ENCODE measurements at regions not wholly inside any gene's neighbourhood (a gene's known extent, or its start where the extent isn't known, plus 50 kb on each side); places are given as distances from the start of the nearest gene placed in this dataset.

DNA sequence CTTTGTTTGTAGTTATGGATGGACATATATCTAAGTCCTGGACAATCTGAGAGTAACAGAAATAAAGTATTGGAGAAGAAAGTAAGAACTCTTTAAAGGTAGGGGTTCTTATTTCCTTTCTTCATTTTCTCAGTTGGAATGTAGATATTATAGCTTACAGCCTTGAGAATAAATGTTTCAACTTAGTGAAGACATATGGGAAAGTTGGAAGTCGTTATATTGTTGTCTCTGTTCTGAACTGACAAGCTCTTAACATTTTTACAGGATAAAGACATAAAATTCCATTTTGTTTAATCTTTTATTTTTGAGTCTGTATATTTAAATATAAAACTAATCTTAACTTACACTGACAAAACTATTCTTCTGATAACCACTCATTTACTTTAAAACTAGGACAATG lies 2187.5 kb upstream of the ACO1 start:
- intact Hi-C loops (cut with DNase I): no loop called here

GRCh38 chr9:30197453-30197852 lies 2187.0 kb upstream of the ACO1 start:
- H3K36me3 ChIP-seq: no peaks in the 10 kb centered on the region
- H3K27me3 ChIP-seq: no peaks in the 10 kb centered on the region
- no peaks in the 10 kb centered on the region for H3K4me1 ChIP-seq
- H3K27ac ChIP-seq: no peak overlapping the region
- no peak for DNase-seq (ENCODE audit: low spot score in 2 of 2)
- no peak overlapping the region for H3K4me3 ChIP-seq
- intact Hi-C loops (cut with DNase I): no loop called here
- TF ChIP-seq, protein P1, sequence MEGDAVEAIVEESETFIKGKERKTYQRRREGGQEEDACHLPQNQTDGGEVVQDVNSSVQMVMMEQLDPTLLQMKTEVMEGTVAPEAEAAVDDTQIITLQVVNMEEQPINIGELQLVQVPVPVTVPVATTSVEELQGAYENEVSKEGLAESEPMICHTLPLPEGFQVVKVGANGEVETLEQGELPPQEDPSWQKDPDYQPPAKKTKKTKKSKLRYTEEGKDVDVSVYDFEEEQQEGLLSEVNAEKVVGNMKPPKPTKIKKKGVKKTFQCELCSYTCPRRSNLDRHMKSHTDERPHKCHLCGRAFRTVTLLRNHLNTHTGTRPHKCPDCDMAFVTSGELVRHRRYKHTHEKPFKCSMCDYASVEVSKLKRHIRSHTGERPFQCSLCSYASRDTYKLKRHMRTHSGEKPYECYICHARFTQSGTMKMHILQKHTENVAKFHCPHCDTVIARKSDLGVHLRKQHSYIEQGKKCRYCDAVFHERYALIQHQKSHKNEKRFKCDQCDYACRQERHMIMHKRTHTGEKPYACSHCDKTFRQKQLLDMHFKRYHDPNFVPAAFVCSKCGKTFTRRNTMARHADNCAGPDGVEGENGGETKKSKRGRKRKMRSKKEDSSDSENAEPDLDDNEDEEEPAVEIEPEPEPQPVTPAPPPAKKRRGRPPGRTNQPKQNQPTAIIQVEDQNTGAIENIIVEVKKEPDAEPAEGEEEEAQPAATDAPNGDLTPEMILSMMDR (IDR thresholded peaks at IDR 0.05): no peak
- no peaks in the 10 kb centered on the region for H3K9me3 ChIP-seq

More for the DNA sequence above, 2187.5 kb upstream of the ACO1 start:
- H3K27ac ChIP-seq: no peak overlapping the region
- H3K27me3 ChIP-seq: no peaks in the 10 kb centered on the region
- H3K9me3 ChIP-seq: no peaks in the 10 kb centered on the region
- H3K4me1 ChIP-seq: no peaks in the 10 kb centered on the region
- TF ChIP-seq, protein P1 (IDR thresholded peaks at IDR 0.05): no peak
- no peak for DNase-seq (ENCODE audit: low spot score in 2 of 2)
- no peaks in the 10 kb centered on the region for H3K36me3 ChIP-seq
- no peak overlapping the region for H3K4me3 ChIP-seq

DNA sequence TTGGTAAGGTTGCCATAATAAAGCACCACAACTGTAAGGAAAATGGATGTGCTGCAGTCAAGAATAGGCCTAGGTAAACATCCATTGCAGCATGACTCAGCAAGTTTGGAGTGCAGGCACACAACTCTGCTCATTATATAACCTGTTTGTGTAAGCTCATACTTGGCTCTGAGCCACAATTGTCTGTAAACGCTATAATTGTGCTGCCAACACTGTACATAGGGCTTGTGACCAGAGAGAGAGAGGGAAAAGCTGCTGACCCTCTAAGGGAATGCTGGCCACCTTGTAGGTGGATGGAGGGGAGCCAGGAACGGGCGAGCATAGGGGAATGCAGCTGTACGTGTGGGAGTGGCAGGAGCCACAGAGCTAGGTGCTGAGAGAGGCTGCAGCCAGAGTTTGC lies 2186.5 kb upstream of the ACO1 start:
- intact Hi-C loops (cut with DNase I): no loop called here
- H3K4me1 ChIP-seq: no peaks in the 10 kb centered on the region
- TF ChIP-seq, protein P1 (IDR thresholded peaks at IDR 0.05): no peak

GRCh38 chr9:30198463-30199309 lies 2185.8 kb upstream of the ACO1 start:
- no peaks in the 10 kb centered on the region for H3K27me3 ChIP-seq
- no peak overlapping the region for H3K27ac ChIP-seq
- H3K36me3 ChIP-seq: no peaks in the 10 kb centered on the region
- intact Hi-C loops (cut with DNase I): no loop called here
- no peaks in the 10 kb centered on the region for H3K4me1 ChIP-seq
- TF ChIP-seq, protein P1 (IDR thresholded peaks at IDR 0.05): no peak
- no peak overlapping the region for H3K4me3 ChIP-seq
- DNase-seq (ENCODE audit: low spot score in 2 of 2): no peak
- H3K9me3 ChIP-seq: no peaks in the 10 kb centered on the region

More for the DNA sequence above, 2186.5 kb upstream of the ACO1 start:
- Histone ChIP-seq H3K27me3 (no peaks in the 10 kb centered on the region), H3K27ac (no peak overlapping the region), H3K4me3 (no peak overlapping the region), H3K36me3 (no peaks in the 10 kb centered on the region), H3K9me3 (no peaks in the 10 kb centered on the region)
- DNase-seq (ENCODE audit: low spot score in 2 of 2): no peak

DNA sequence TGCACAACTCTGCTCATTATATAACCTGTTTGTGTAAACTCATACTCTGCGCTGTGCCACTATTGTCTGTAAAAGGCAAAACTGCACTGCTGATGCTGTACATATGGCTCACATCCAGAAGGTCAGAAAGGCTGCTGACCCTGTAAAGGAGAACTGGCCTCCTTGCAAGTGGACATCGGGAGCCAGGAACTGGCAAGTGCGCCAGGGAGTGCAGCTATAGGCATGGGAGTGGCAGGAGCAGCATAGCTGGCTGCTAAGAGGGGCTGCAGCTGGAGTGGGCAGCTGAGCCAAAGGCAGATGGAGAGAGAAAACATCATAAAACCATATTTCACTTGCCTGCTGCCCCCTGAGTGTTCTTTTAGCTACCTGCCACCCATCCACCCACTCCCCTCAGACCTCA lies 2183.4 kb upstream of the ACO1 start:
- intact Hi-C loops (cut with DNase I): no loop called here
- Histone ChIP-seq H3K27ac (no peak overlapping the region), H3K9me3 (no peaks in the 10 kb centered on the region), H3K4me1 (no peaks in the 10 kb centered on the region), H3K27me3 (no peaks in the 10 kb centered on the region), H3K4me3 (no peak overlapping the region), H3K36me3 (no peaks in the 10 kb centered on the region)
- TF ChIP-seq, protein P1 (IDR thresholded peaks at IDR 0.05): no peak
- DNase-seq (ENCODE audit: low spot score in 2 of 2): no peak

Measured in ascending aorta (tissue), 2 donors.